ENCODE measurements at regions not wholly inside any gene's neighbourhood (a gene's known extent, or its start where the extent isn't known, plus 50 kb on each side); places are given as distances from the start of the nearest gene placed in this dataset.

DNA sequence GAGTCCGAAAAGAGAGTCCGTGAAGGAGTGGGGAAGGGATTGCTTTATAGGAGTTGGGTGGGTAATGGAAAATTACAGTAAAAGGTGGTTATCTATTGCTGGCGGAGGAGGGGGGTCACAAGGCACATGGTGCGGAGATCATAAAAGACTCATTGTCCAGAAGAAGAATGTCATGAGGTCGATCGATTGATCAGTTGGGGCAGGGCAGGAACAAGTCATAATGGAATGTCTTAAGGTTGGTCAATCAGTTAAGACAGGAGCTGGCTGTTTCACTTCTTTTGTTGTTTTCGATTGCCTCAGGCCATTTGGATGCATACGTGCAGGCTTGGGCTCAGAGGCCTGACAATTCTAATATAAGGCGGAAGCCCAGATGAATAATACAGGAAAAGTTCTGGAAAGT is 473.0 kb upstream of the TNP1 start (continued):
- TF ChIP-seq ZNF280D (CRISPR knock-in tag; IDR thresholded peaks at IDR 0.05) (no peak), HNF1A (IDR thresholded peaks at IDR 0.05; ENCODE audit: low read depth) (no peak), HNF1A (CRISPR knock-in tag; IDR thresholded peaks at IDR 0.05; ENCODE audit: borderline replicate concordance) (no peak), EZH2 (conservative IDR thresholded peaks at IDR 0.05; ENCODE audit: low read depth, low read length) (no peak), ZNF224 (CRISPR knock-in tag; IDR thresholded peaks at IDR 0.05) (no peak), PREB (CRISPR knock-in tag; IDR thresholded peaks at IDR 0.05) (no peak), PAF1 (CRISPR knock-in tag; IDR thresholded peaks at IDR 0.05) (no peak), FOXP4 (CRISPR knock-in tag; IDR thresholded peaks at IDR 0.05) (no peak), PATZ1 (CRISPR knock-in tag; IDR thresholded peaks at IDR 0.05) (no peak), KDM5A (IDR thresholded peaks at IDR 0.05; ENCODE audit: borderline replicate concordance, low read length) (no peak)
- TF ChIP-seq, protein P1, sequence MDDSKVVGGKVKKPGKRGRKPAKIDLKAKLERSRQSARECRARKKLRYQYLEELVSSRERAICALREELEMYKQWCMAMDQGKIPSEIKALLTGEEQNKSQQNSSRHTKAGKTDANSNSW (CRISPR knock-in tag; IDR thresholded peaks at IDR 0.05; ENCODE audit: borderline replicate concordance): no peak
